ENCODE measurements at regions not wholly inside any gene's neighbourhood (a gene's known extent, or its start where the extent isn't known, plus 50 kb on each side); places are given as distances from the start of the nearest gene placed in this dataset.

DNA sequence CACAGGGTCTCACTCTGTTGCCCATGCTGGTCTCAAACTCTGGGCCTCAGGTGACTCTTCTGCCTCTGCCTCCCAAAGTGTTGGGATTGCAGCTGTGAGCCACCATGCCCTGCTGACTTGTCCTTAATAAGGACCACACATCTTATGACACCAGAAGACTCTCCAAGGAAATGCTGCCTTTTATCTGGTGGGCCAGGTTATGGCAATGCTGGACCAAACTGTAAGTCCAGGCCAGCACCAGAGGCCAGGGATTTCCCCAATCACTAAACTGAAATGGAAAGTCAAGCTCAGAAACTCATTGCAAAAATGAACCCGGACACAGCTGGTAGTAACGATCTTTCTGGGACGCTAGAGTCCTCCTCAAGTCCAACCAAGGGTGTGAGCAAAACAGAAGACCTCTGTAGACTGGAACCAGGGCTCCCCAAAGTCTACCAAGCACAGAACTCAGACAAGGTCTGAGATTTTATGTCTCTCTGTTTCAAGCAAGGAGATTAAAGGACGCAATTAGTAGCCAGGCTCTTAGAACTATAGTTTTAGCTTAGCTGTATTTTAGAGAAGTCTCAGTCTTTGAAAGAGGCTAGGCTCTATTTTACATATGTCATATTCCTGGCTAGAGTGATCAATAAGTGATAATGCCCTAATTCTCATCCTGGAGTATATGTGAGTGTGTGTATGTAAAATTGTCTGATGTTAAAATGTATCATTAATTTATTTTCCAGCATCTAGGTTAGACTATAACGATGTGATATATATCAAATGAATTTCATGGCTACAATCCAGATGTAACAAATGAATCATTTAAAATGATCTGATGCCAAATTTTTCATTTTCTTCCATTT, 74.0 kb upstream of the ITGB1 start:
- TF ChIP-seq, protein P1, sequence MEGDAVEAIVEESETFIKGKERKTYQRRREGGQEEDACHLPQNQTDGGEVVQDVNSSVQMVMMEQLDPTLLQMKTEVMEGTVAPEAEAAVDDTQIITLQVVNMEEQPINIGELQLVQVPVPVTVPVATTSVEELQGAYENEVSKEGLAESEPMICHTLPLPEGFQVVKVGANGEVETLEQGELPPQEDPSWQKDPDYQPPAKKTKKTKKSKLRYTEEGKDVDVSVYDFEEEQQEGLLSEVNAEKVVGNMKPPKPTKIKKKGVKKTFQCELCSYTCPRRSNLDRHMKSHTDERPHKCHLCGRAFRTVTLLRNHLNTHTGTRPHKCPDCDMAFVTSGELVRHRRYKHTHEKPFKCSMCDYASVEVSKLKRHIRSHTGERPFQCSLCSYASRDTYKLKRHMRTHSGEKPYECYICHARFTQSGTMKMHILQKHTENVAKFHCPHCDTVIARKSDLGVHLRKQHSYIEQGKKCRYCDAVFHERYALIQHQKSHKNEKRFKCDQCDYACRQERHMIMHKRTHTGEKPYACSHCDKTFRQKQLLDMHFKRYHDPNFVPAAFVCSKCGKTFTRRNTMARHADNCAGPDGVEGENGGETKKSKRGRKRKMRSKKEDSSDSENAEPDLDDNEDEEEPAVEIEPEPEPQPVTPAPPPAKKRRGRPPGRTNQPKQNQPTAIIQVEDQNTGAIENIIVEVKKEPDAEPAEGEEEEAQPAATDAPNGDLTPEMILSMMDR (IDR thresholded peaks at IDR 0.05) = no peak
- no peak for TF ChIP-seq POLR2A (IDR thresholded peaks at IDR 0.05)

All from prostate gland (tissue), 2 donors.